Hepatocyte (in vitro differentiated cells): ENCODE measurements at regions not wholly inside any gene's neighbourhood (a gene's known extent, or its start where the extent isn't known, plus 50 kb on each side); places are given as distances from the start of the nearest gene placed in this dataset.

Experiments used
- EZH2 ChIP-seq: fragments of 200-600 bp; sonication (generic); IDR thresholded peaks from 2 replicates; pipeline ENCODE4 v1.6.1; 2016; ENCODE audit warnings: antibody characterized with exemption, mild to moderate bottlenecking, borderline replicate concordance
- TF ChIP-seq, protein P1 (sequence below): fragments of 200-600 bp; sonication (generic); IDR thresholded peaks from 2 replicates; pipeline ENCODE4 v1.5.1; 2016; ENCODE audit warnings: antibody characterized with exemption, mild to moderate bottlenecking; ENCODE audit not compliant: poor library complexity

DNA sequence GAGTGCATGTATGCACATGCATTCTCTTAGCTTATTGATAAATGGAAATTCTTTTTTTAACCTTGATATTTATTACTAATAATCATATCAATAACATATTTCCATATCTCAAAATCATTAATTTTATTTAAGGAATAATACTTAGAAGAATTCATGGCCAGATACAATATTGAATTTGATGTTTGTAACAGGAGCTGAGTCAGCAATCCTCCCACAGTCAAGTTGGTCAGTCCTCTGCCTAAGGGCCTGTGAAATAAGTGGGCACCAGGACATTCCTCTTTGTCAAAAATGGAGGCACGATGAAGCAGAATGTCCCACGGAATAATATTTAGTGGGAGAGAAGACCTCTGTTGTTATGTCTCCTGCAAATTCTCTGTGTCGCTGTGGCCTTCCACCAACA, 148.6 kb downstream of the LRRC70 start:
- no peak for TF ChIP-seq EZH2
- TF ChIP-seq, protein P1, sequence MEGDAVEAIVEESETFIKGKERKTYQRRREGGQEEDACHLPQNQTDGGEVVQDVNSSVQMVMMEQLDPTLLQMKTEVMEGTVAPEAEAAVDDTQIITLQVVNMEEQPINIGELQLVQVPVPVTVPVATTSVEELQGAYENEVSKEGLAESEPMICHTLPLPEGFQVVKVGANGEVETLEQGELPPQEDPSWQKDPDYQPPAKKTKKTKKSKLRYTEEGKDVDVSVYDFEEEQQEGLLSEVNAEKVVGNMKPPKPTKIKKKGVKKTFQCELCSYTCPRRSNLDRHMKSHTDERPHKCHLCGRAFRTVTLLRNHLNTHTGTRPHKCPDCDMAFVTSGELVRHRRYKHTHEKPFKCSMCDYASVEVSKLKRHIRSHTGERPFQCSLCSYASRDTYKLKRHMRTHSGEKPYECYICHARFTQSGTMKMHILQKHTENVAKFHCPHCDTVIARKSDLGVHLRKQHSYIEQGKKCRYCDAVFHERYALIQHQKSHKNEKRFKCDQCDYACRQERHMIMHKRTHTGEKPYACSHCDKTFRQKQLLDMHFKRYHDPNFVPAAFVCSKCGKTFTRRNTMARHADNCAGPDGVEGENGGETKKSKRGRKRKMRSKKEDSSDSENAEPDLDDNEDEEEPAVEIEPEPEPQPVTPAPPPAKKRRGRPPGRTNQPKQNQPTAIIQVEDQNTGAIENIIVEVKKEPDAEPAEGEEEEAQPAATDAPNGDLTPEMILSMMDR = no peak
